Mesothelial cell of epicardium (in vitro differentiated cells): ENCODE measurements at regions not wholly inside any gene's neighbourhood (a gene's known extent, or its start where the extent isn't known, plus 50 kb on each side); places are given as distances from the start of the nearest gene placed in this dataset.

Experiments used
- DNase-seq, 2 experiments: peaks; one replicate each; pipeline ENCODE4 v3.0.0; 2021; ENCODE audit warnings: low spot score in 2 of 2; ENCODE audit not compliant: unreplicated experiment in 2 of 2
- H3K27ac Mint-ChIP-seq: 2 replicates; pipeline ENCODE4 v1.8.0; 2021; ENCODE audit warnings: mixed read lengths
- H3K27me3 Mint-ChIP-seq: 2 replicates; pipeline ENCODE4 v1.8.0; 2021; ENCODE audit warnings: low read depth, mixed read lengths
- H3K36me3 Mint-ChIP-seq: 2 replicates; pipeline ENCODE4 v1.8.0; 2021; ENCODE audit warnings: mixed read lengths
- H3K4me1 Mint-ChIP-seq: 2 replicates; pipeline ENCODE4 v1.8.0; 2021; ENCODE audit warnings: mixed read lengths
- H3K4me3 Mint-ChIP-seq: 2 replicates; pipeline ENCODE4 v1.8.0; 2021; ENCODE audit warnings: mild to moderate bottlenecking, moderate library complexity, mixed read lengths
- H3K9me3 Mint-ChIP-seq: 2 replicates; pipeline ENCODE4 v1.8.0; 2021; ENCODE audit warnings: mixed read lengths
- TF ChIP-seq, protein P1 (sequence below): fragments of 200-600 bp; sonication (generic); IDR thresholded peaks from one replicate; pipeline ENCODE4 v1.5.0; 2021; ENCODE audit warnings: antibody characterized with exemption; ENCODE audit not compliant: unreplicated experiment

DNA sequence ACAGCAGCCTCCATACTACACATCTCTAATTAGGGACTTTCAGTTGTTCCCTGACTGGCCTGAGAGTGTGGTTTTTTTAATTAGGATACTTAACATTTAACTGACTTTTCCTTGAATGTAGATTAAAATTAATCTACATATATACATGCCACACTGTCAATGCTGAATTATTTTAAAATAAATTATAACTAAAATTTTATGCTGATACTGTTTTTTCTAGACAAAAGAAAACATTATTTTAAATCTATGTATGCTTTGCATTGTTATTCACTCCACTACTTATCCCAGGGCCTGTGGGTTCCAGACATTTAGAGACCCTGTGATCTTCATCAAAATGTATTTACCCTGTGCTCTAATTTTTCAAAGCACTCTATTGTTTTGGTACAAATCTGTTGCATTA is 496.0 kb upstream of the MAP2 start:
- Mint-ChIP-seq H3K27me3 (no peaks in the 10 kb centered on the region), H3K4me1 (peaks cover 29% of the 10 kb centered on the region), H3K36me3 (no peaks in the 10 kb centered on the region), H3K4me3 (no peak overlapping the region), H3K27ac (no peak overlapping the region), H3K9me3 (peaks cover 24% of the 10 kb centered on the region)
- DNase-seq: no peak
- TF ChIP-seq, protein P1, sequence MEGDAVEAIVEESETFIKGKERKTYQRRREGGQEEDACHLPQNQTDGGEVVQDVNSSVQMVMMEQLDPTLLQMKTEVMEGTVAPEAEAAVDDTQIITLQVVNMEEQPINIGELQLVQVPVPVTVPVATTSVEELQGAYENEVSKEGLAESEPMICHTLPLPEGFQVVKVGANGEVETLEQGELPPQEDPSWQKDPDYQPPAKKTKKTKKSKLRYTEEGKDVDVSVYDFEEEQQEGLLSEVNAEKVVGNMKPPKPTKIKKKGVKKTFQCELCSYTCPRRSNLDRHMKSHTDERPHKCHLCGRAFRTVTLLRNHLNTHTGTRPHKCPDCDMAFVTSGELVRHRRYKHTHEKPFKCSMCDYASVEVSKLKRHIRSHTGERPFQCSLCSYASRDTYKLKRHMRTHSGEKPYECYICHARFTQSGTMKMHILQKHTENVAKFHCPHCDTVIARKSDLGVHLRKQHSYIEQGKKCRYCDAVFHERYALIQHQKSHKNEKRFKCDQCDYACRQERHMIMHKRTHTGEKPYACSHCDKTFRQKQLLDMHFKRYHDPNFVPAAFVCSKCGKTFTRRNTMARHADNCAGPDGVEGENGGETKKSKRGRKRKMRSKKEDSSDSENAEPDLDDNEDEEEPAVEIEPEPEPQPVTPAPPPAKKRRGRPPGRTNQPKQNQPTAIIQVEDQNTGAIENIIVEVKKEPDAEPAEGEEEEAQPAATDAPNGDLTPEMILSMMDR: no peak

DNA sequence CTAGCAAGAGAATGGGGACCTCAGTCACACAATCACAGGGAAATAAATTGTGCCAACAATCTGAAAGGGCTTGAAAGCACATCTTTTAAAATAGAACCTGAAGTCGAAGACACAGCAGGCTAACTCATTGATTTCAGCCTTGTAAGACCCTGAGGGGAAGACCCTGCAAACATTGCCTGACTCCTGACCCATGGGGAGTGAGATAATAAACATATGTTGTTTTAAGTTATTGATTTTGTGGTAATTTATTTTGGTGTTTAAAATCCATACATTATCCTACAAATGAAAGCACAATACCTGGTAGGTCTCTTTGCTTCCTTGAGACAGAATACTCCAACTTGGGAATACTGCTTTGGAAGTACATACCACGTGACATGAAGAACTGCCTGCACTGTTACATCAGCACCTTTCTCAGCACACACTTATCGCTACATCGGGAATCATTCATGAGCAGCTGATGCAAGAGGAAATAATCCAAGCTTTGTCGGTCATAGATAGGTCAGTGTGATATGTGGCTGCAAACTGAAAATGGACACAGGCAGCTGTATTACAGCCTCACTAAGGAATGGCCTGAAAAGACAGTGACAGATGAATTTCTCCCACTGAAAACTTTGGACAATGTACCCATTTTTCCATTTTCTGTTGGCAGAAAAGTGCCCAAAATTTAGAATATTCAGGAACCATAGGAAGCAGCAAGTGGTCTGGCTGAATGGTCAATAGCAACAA is 494.5 kb upstream of the MAP2 start:
- Mint-ChIP-seq H3K27ac (peak overlapping the region; percentile 67), H3K4me1 (peaks cover 29% of the 10 kb centered on the region), H3K9me3 (peaks cover 13% of the 10 kb centered on the region), H3K27me3 (no peaks in the 10 kb centered on the region), H3K4me3 (no peak overlapping the region), H3K36me3 (no peaks in the 10 kb centered on the region)
- DNase-seq: no peak
- TF ChIP-seq, protein P1: no peak

DNA sequence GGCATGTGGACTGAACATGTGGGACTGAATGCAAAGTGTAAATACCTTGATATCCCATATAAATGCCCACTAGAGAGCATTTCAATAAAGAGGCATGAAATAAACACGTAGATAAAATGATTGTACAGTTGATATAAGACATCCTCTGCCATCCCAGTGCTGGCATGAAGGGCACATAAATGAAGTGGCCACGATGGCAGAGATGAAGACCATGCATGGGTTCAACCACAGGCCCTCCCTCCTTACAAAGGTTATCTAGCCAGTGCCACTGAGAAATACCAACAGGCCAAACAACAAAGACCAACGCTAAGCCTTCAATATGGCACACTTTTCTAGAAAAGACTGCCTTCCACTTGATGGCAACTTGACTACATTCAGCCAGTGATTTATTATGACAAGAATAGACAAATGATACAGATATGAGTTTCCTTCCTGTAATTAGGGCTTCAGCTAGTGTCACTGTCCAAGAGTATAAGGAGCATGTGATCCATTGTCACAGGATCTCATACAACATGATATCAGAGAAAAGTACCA is 493.9 kb upstream of the MAP2 start:
- no peak for DNase-seq
- peaks cover 7% of the 10 kb centered on the region for H3K9me3 Mint-ChIP-seq
- no peaks in the 10 kb centered on the region for H3K27me3 Mint-ChIP-seq
- TF ChIP-seq, protein P1: no peak
- no peaks in the 10 kb centered on the region for H3K36me3 Mint-ChIP-seq
- H3K4me3 Mint-ChIP-seq: no peak overlapping the region
- peaks cover 29% of the 10 kb centered on the region for H3K4me1 Mint-ChIP-seq
- H3K27ac Mint-ChIP-seq: peak overlapping the region; percentile 67

DNA sequence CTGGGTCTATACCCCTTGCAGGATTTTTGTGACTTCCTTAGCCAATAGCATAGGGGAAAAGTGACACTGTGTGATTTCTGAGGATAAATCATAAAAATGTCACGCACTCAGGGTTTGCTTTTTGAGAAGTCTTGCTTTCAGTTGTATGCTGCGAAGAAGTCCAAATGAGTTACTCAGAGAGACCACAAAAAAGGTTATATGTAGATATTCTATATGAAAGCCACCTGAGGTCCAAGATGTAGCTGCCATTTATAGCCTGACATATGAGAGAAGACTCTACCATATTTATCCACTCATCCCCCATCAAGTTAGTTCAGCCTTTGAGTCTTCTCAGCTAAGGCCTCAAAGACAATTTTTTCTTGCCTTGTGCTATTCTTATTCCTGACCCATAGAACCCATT is 488.3 kb upstream of the MAP2 start:
- Mint-ChIP-seq H3K27ac (no peak overlapping the region), H3K36me3 (no peaks in the 10 kb centered on the region), H3K4me1 (peaks cover 11% of the 10 kb centered on the region), H3K4me3 (no peak overlapping the region), H3K9me3 (no peaks in the 10 kb centered on the region), H3K27me3 (no peaks in the 10 kb centered on the region)
- TF ChIP-seq, protein P1: no peak
- DNase-seq: no peak

DNA sequence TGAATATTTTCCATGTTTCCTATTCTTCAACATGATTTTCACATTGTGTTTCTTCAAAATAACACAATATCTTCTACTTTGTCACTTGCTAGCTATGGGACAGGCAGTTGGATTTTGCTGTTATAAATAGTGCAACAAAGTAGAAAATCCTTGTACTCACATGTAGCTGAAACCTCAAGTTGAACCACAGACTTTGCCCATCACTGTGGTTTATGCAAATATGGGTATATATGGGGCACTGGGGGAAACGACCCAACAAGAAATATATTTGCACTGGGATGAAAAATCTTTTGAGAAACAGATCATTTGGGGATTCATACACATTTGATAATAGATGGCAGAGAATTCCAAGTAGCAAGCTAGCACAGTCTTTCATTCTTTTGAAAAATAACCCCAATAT is 486.3 kb upstream of the MAP2 start:
- Mint-ChIP-seq H3K4me3 (no peak overlapping the region), H3K27me3 (no peaks in the 10 kb centered on the region), H3K4me1 (peaks cover 6% of the 10 kb centered on the region), H3K27ac (no peak overlapping the region), H3K9me3 (no peaks in the 10 kb centered on the region), H3K36me3 (no peaks in the 10 kb centered on the region)
- TF ChIP-seq, protein P1: no peak
- DNase-seq: no peak
